ENCODE measurements at regions not wholly inside any gene's neighbourhood (a gene's known extent, or its start where the extent isn't known, plus 50 kb on each side); places are given as distances from the start of the nearest gene placed in this dataset.

GRCh38 chr2:72028996-72029395 lies 118.7 kb downstream of the CYP26B1 start:
- TF ChIP-seq EZH2 (IDR thresholded peaks at IDR 0.05; ENCODE audit: low read depth) (no peak), CTCF (conservative IDR thresholded peaks at IDR 0.05) (no peak)
- Histone ChIP-seq H3K9me2 (ENCODE audit: insufficient read depth) (no peaks in the 10 kb centered on the region), H3K4me2 (no peak overlapping the region), H3K27me3 (ENCODE audit: insufficient read depth, low read depth) (no peaks in the 10 kb centered on the region), H3F3A (ENCODE audit: insufficient read depth, low read depth) (no peaks in the 10 kb centered on the region), H3K36me3 (ENCODE audit: low read depth) (no peaks in the 10 kb centered on the region), H3K4me3 (no peak overlapping the region), H3K27ac (no peak overlapping the region), H3K4me1 (replicated peaks; ENCODE audit: insufficient read depth) (peaks cover 14% of the 10 kb centered on the region), H2AFZ (no peak overlapping the region), H3K9me3 (ENCODE audit: insufficient read depth, low read depth) (no peaks in the 10 kb centered on the region), H3K79me2 (ENCODE audit: low read depth) (no peaks in the 10 kb centered on the region), H4K20me1 (ENCODE audit: insufficient read depth) (no peaks in the 10 kb centered on the region)
- intact Hi-C loops (cut with micrococcal nuclease; ENCODE audit: unreplicated experiment) = no loop called here
- no TSS peak for BruUV-seq (replicated peaks)
- ChIA-PET CTCF (no interaction called here), POLR2A (ENCODE audit: unreplicated experiment) (no interaction called here)
- no peak for DNase-seq

DNA sequence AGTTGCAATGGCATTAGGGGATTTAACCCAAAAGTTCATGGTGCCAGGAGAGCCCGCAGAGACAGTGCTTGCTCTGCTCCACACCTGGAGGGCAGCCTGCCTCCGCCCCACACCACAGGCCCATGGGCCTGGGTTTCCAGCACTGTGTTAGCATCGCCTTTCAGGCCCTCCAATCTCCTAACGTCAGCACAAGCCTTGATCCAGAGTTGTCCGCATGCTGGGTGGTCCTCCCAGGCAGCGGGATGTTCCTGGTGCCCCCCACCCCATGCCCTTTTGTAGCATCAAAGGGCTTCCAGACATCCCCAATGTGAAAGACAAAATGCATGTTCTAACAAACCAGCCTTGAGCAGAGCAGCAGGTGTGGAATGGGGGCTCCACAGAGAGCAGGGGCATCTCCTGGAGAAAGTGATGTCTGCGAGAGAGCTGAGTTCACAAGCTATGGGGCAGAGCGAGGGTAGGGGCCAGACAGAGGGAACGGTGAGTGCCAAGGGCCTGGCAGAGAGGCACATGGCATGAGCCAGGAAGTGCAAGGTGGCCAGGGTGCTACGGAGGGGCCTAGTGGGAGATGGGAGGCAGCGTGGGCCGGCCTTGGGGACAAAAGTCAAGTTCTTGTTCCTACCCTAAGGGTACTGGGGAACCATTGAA lies 119.2 kb downstream of the CYP26B1 start:
- H3K79me2 ChIP-seq (ENCODE audit: low read depth) = no peaks in the 10 kb centered on the region
- intact Hi-C loops (cut with micrococcal nuclease; ENCODE audit: unreplicated experiment) = no loop called here
- no peaks in the 10 kb centered on the region for H3K9me2 ChIP-seq (ENCODE audit: insufficient read depth)
- H3K27ac ChIP-seq = no peak overlapping the region
- H3K4me1 ChIP-seq (replicated peaks; ENCODE audit: insufficient read depth) = peaks cover 14% of the 10 kb centered on the region
- no peaks in the 10 kb centered on the region for H3F3A ChIP-seq (ENCODE audit: insufficient read depth, low read depth)
- ChIA-PET CTCF (no interaction called here), POLR2A (ENCODE audit: unreplicated experiment) (no interaction called here)
- H2AFZ ChIP-seq = peak overlapping the region; percentile 6; the same call in 1 of the 2 replicates
- no peak overlapping the region for H3K4me2 ChIP-seq
- H3K27me3 ChIP-seq (ENCODE audit: insufficient read depth, low read depth) = no peaks in the 10 kb centered on the region
- TF ChIP-seq EZH2 (IDR thresholded peaks at IDR 0.05; ENCODE audit: low read depth) = no peak
- no peaks in the 10 kb centered on the region for H4K20me1 ChIP-seq (ENCODE audit: insufficient read depth)
- no peak for DNase-seq
- H3K4me3 ChIP-seq = no peak overlapping the region
- H3K36me3 ChIP-seq (ENCODE audit: low read depth) = no peaks in the 10 kb centered on the region
- no peaks in the 10 kb centered on the region for H3K9me3 ChIP-seq (ENCODE audit: insufficient read depth, low read depth)
- BruUV-seq (replicated peaks) = no TSS peak

GRCh38 chr2:72027426-72028161 lies 120.1 kb downstream of the CYP26B1 start:
- H3K27ac ChIP-seq = no peak overlapping the region
- no peaks in the 10 kb centered on the region for H3K9me3 ChIP-seq (ENCODE audit: insufficient read depth, low read depth)
- TF ChIP-seq CTCF (conservative IDR thresholded peaks at IDR 0.05) (no peak; the same call in 1 of the 2 replicates), EZH2 (IDR thresholded peaks at IDR 0.05; ENCODE audit: low read depth) (no peak)
- no peaks in the 10 kb centered on the region for H3F3A ChIP-seq (ENCODE audit: insufficient read depth, low read depth)
- no peak overlapping the region for H3K4me3 ChIP-seq
- no peak overlapping the region for H3K4me2 ChIP-seq
- H3K79me2 ChIP-seq (ENCODE audit: low read depth) = no peaks in the 10 kb centered on the region
- H3K27me3 ChIP-seq (ENCODE audit: insufficient read depth, low read depth) = no peaks in the 10 kb centered on the region
- H2AFZ ChIP-seq = peak overlapping the region; percentile 6; the same call in 1 of the 2 replicates
- no peaks in the 10 kb centered on the region for H3K9me2 ChIP-seq (ENCODE audit: insufficient read depth)
- no peaks in the 10 kb centered on the region for H3K36me3 ChIP-seq (ENCODE audit: low read depth)
- intact Hi-C loops (cut with micrococcal nuclease; ENCODE audit: unreplicated experiment) = no loop called here
- CTCF ChIA-PET = no interaction called here
- no TSS peak for BruUV-seq (replicated peaks)
- POLR2A ChIA-PET (ENCODE audit: unreplicated experiment) = no interaction called here
- no peak for DNase-seq
- no peaks in the 10 kb centered on the region for H4K20me1 ChIP-seq (ENCODE audit: insufficient read depth)
- peaks cover 10% of the 10 kb centered on the region for H3K4me1 ChIP-seq (replicated peaks; ENCODE audit: insufficient read depth)

All from PC-9 (cell line).